SK-N-SH (cell line): ENCODE measurements at regions not wholly inside any gene's neighbourhood (a gene's known extent, or its start where the extent isn't known, plus 50 kb on each side); places are given as distances from the start of the nearest gene placed in this dataset.

ENCODE experiments used
- ELF1 ChIP-seq: IDR thresholded peaks from 2 replicates; pipeline ENCODE4 v1.4.0; 2012
- EZH2phosphoT487 ChIP-seq: fragments of 200-600 bp; sonication (generic); IDR thresholded peaks from 2 replicates; pipeline ENCODE4 v1.6.1; 2017; ENCODE audit warnings: low read depth, mixed run types, mild to moderate bottlenecking, antibody characterized with exemption, moderate library complexity, borderline replicate concordance
- GABPA ChIP-seq: IDR thresholded peaks from 2 replicates; pipeline ENCODE4 v1.4.0; 2012; ENCODE audit warnings: low read depth, mild to moderate bottlenecking
- JUND ChIP-seq: IDR thresholded peaks from 2 replicates; pipeline ENCODE4 v1.4.0; 2012
- POLR2AphosphoS5 ChIP-seq: IDR thresholded peaks from 2 replicates; pipeline ENCODE4 v1.6.1; 2012; ENCODE audit warnings: low read depth, low read length
- RAD21 ChIP-seq: IDR thresholded peaks from 2 replicates; pipeline ENCODE4 v1.6.1; 2012; ENCODE audit warnings: mild to moderate bottlenecking, low read length
- RCOR1 ChIP-seq: fragments of 150-350 bp; IDR thresholded peaks from 2 replicates; pipeline ENCODE4 v1.6.1; 2017; ENCODE audit warnings: antibody characterized with exemption, low read length
- RXRA ChIP-seq: IDR thresholded peaks from 2 replicates; pipeline ENCODE4 v1.4.0; 2012; ENCODE audit warnings: low read depth, mild to moderate bottlenecking, borderline replicate concordance
- SIN3A ChIP-seq: IDR thresholded peaks from 2 replicates; pipeline ENCODE4 v1.6.1; 2012; ENCODE audit warnings: low read depth, mild to moderate bottlenecking, low read length, moderate library complexity, borderline replicate concordance
- TF ChIP-seq, protein P1 (sequence below): fragments of 200-600 bp; sonication (generic); IDR thresholded peaks from 2 replicates; pipeline ENCODE4 v1.6.1; 2017; ENCODE audit warnings: antibody characterized with exemption, mild to moderate bottlenecking, moderate library complexity
- TF ChIP-seq, protein P2 (sequence below): IDR thresholded peaks from 2 replicates; pipeline ENCODE4 v1.4.0; 2012; ENCODE audit warnings: low read depth
- TF ChIP-seq, protein P3 (sequence below): IDR thresholded peaks from 2 replicates; pipeline ENCODE4; 2012
- TF ChIP-seq, protein P4 (sequence below): IDR thresholded peaks from 2 replicates; pipeline ENCODE4 v1.6.1; 2012; ENCODE audit warnings: mild to moderate bottlenecking, low read depth, low read length, moderate library complexity
- TF ChIP-seq, protein P5 (sequence below): IDR thresholded peaks from 2 replicates; pipeline ENCODE4 v1.4.0; 2012; ENCODE audit warnings: low read depth, borderline replicate concordance

DNA sequence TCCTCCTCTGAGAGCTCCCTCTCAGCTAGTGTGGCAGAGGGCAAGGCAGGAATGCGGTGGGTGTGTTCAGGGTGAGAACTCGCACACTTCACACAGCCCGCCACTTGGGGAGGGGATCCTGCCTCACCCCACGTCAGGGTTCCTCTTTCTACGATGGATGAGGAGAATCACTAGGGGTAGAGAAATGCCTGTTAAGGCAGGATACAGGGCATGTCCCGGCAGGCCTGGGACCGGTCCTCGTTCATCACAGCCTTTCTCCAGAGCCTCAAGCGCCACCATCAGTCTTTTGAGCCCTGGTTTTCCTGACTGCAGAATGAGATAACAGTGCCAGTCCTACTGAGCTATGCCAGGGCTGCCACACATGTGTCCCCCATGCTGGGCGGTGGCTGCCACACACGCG is 546.7 kb upstream of the ADARB2 start:
- TF ChIP-seq, protein P1, sequence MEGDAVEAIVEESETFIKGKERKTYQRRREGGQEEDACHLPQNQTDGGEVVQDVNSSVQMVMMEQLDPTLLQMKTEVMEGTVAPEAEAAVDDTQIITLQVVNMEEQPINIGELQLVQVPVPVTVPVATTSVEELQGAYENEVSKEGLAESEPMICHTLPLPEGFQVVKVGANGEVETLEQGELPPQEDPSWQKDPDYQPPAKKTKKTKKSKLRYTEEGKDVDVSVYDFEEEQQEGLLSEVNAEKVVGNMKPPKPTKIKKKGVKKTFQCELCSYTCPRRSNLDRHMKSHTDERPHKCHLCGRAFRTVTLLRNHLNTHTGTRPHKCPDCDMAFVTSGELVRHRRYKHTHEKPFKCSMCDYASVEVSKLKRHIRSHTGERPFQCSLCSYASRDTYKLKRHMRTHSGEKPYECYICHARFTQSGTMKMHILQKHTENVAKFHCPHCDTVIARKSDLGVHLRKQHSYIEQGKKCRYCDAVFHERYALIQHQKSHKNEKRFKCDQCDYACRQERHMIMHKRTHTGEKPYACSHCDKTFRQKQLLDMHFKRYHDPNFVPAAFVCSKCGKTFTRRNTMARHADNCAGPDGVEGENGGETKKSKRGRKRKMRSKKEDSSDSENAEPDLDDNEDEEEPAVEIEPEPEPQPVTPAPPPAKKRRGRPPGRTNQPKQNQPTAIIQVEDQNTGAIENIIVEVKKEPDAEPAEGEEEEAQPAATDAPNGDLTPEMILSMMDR: no peak
- TF ChIP-seq GABPA: no peak
- no peak for TF ChIP-seq RCOR1
- TF ChIP-seq, protein P2, sequence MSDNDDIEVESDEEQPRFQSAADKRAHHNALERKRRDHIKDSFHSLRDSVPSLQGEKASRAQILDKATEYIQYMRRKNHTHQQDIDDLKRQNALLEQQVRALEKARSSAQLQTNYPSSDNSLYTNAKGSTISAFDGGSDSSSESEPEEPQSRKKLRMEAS: no peak
- TF ChIP-seq RXRA: no peak
- TF ChIP-seq, protein P3, sequence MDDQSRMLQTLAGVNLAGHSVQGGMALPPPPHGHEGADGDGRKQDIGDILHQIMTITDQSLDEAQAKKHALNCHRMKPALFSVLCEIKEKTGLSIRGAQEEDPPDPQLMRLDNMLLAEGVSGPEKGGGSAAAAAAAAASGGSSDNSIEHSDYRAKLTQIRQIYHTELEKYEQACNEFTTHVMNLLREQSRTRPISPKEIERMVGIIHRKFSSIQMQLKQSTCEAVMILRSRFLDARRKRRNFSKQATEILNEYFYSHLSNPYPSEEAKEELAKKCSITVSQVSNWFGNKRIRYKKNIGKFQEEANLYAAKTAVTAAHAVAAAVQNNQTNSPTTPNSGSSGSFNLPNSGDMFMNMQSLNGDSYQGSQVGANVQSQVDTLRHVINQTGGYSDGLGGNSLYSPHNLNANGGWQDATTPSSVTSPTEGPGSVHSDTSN: no peak
- TF ChIP-seq, protein P4, sequence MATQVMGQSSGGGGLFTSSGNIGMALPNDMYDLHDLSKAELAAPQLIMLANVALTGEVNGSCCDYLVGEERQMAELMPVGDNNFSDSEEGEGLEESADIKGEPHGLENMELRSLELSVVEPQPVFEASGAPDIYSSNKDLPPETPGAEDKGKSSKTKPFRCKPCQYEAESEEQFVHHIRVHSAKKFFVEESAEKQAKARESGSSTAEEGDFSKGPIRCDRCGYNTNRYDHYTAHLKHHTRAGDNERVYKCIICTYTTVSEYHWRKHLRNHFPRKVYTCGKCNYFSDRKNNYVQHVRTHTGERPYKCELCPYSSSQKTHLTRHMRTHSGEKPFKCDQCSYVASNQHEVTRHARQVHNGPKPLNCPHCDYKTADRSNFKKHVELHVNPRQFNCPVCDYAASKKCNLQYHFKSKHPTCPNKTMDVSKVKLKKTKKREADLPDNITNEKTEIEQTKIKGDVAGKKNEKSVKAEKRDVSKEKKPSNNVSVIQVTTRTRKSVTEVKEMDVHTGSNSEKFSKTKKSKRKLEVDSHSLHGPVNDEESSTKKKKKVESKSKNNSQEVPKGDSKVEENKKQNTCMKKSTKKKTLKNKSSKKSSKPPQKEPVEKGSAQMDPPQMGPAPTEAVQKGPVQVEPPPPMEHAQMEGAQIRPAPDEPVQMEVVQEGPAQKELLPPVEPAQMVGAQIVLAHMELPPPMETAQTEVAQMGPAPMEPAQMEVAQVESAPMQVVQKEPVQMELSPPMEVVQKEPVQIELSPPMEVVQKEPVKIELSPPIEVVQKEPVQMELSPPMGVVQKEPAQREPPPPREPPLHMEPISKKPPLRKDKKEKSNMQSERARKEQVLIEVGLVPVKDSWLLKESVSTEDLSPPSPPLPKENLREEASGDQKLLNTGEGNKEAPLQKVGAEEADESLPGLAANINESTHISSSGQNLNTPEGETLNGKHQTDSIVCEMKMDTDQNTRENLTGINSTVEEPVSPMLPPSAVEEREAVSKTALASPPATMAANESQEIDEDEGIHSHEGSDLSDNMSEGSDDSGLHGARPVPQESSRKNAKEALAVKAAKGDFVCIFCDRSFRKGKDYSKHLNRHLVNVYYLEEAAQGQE: no peak
- TF ChIP-seq POLR2AphosphoS5: no peak
- no peak for TF ChIP-seq JUND
- TF ChIP-seq, protein P5, sequence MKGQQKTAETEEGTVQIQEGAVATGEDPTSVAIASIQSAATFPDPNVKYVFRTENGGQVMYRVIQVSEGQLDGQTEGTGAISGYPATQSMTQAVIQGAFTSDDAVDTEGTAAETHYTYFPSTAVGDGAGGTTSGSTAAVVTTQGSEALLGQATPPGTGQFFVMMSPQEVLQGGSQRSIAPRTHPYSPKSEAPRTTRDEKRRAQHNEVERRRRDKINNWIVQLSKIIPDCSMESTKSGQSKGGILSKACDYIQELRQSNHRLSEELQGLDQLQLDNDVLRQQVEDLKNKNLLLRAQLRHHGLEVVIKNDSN: no peak
- no peak for TF ChIP-seq RAD21
- TF ChIP-seq SIN3A: no peak
- TF ChIP-seq ELF1: no peak
- no peak for TF ChIP-seq EZH2phosphoT487
